Peyer's patch (tissue), 4 donors: ENCODE measurements at regions not wholly inside any gene's neighbourhood (a gene's known extent, or its start where the extent isn't known, plus 50 kb on each side); places are given as distances from the start of the nearest gene placed in this dataset.

Source experiments
- DNase-seq, 3 donors: peaks; one replicate each; pipeline ENCODE4 v3.0.0-alpha.2; 2017 to 2019
- H3K27ac ChIP-seq, 4 donors: fragments of 200-600 bp; sonication (generic); one replicate each; pipeline ENCODE4 v1.5.1; 2016 to 2019
- H3K27me3 ChIP-seq, 2 donors: fragments of 200-600 bp; sonication (generic); one replicate each; pipeline ENCODE4 v1.5.1; 2019
- H3K36me3 ChIP-seq, 3 donors: fragments of 200-600 bp; sonication (generic); one replicate each; pipeline ENCODE4 v1.5.1; 2016 to 2019
- H3K4me1 ChIP-seq, 4 donors: fragments of 200-600 bp; sonication (generic); one replicate each; pipeline ENCODE4 v1.5.1; 2016 to 2019
- H3K4me3 ChIP-seq, 4 donors: fragments of 200-600 bp; sonication (generic); 1 replicate in 3 of 4; 2 replicates in 1 of 4; pipeline ENCODE4 v1.5.1; 2016 to 2019; ENCODE audit warnings: mild to moderate bottlenecking in 1 of 4
- H3K9me3 ChIP-seq, 4 donors: fragments of 200-600 bp; sonication (generic); one replicate each; pipeline ENCODE4 v1.5.1; 2016 to 2019; ENCODE audit warnings: mild to moderate bottlenecking in 1 of 4
- CTCF ChIP-seq, 6 experiments: fragments of 450-650 bp in 4 of 6; fragments of 200-600 bp in 2 of 6; sonication (generic) in 1 of 6; IDR thresholded peaks; one replicate each; pipeline ENCODE4 v1.5.1; 2017 to 2019; ENCODE audit warnings: antibody characterized with exemption in 6 of 6, mild to moderate bottlenecking in 3 of 6, moderate library complexity in 1 of 6
- POLR2A ChIP-seq, 2 donors: fragments of 450-650 bp; IDR thresholded peaks; one replicate each; pipeline ENCODE4 v1.5.1; 2017; ENCODE audit warnings: antibody characterized with exemption in 2 of 2, mild to moderate bottlenecking in 2 of 2, moderate library complexity in 2 of 2

DNA sequence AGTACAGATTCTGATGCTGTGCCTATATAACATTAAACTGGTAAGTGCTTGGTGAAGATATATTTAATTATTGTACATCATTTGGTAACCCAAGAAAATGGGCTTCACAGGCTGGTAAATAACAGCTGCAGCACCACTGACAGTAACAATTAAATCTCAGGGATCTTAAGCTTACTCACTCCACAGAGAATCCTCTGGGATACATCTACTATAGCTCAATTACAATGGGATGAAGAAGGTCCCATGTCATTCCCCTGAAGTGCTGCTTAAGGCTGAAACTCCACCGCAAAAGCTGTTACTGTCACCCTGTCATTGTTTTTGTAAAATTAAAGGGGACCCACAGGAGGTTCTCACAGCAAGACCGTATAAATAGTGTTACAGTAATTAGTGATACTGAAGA is 153.0 kb downstream of the IMPG2 start:
- Histone ChIP-seq H3K4me1 (no peaks in the 10 kb centered on the region), H3K9me3 (no peaks in the 10 kb centered on the region), H3K4me3 (no peak overlapping the region), H3K27ac (no peak overlapping the region), H3K36me3 (no peaks in the 10 kb centered on the region), H3K27me3 (no peaks in the 10 kb centered on the region)
- DNase-seq: no peak
- no peak for TF ChIP-seq POLR2A (IDR thresholded peaks at IDR 0.05)
- no peak for TF ChIP-seq CTCF (IDR thresholded peaks at IDR 0.05)

DNA sequence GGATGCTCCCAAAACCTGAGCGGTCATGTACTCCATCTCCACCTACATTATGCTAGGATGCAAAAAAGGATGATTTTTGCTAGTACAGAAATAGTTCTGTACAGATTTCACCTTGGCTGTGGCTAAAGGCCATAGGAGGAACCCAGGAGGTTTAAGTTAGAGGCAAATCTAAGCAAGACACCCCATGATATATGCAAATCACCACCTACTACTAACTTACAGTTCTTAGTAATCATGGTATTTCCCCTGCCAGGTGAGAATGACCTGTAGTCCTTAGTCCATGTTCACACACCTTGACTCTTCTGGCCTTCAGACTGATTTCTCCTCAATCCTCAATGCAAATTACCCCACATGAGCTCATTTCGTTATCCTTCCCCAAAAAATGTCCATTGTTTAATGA is 154.2 kb downstream of the IMPG2 start:
- H3K4me1 ChIP-seq: no peaks in the 10 kb centered on the region
- H3K9me3 ChIP-seq: no peaks in the 10 kb centered on the region
- H3K36me3 ChIP-seq: no peaks in the 10 kb centered on the region
- H3K27ac ChIP-seq: no peak overlapping the region
- no peaks in the 10 kb centered on the region for H3K27me3 ChIP-seq
- TF ChIP-seq CTCF (IDR thresholded peaks at IDR 0.05) (no peak), POLR2A (IDR thresholded peaks at IDR 0.05) (no peak)
- DNase-seq: no peak
- H3K4me3 ChIP-seq: no peak overlapping the region

DNA sequence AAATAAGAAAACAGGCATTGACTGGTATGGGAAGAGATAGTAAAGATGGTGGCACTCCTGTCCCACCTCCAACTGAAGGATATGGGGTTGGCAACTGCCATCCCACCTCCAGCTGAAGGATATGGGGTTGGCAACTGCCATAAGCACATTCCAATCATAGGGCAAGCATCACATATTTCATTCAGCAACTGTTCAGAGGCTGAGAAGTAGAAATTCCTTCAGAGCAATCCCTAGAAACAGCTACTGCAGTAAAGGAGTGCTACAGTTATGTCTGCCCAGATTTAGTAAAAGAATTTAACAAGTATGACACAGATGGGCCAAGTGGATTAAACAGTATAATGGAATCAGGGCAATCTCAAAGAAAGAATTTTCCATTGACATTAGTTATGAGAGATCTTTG is 156.8 kb downstream of the IMPG2 start:
- Histone ChIP-seq H3K36me3 (no peaks in the 10 kb centered on the region), H3K9me3 (no peaks in the 10 kb centered on the region), H3K27me3 (no peaks in the 10 kb centered on the region), H3K4me1 (no peaks in the 10 kb centered on the region), H3K4me3 (no peak overlapping the region), H3K27ac (no peak overlapping the region)
- no peak for DNase-seq
- no peak for TF ChIP-seq CTCF (IDR thresholded peaks at IDR 0.05)

DNA sequence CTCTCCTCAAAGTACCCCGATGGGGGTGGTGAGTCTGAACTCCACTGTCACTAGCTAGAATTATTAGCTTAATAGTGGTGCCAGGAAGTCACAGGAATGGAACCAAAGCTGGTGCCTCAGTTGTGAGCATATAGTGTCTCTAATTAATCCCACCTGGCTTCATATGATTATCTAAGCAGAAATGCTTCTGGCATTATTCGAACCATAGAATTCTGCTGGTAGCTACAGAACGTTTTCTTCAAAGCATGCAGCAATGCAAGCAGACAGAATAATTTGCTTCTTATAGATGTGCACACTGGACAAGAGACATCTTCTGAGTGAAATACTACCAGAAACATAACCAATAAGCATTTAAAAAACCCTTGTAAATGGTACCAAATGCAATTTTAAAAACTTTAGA is 160.9 kb downstream of the IMPG2 start:
- H3K36me3 ChIP-seq: no peaks in the 10 kb centered on the region
- DNase-seq: no peak
- no peak overlapping the region for H3K4me3 ChIP-seq
- no peak for TF ChIP-seq POLR2A (IDR thresholded peaks at IDR 0.05)
- TF ChIP-seq CTCF (IDR thresholded peaks at IDR 0.05): no peak
- no peak overlapping the region for H3K27ac ChIP-seq
- H3K9me3 ChIP-seq: no peaks in the 10 kb centered on the region
- H3K27me3 ChIP-seq: no peaks in the 10 kb centered on the region
- H3K4me1 ChIP-seq: no peaks in the 10 kb centered on the region

DNA sequence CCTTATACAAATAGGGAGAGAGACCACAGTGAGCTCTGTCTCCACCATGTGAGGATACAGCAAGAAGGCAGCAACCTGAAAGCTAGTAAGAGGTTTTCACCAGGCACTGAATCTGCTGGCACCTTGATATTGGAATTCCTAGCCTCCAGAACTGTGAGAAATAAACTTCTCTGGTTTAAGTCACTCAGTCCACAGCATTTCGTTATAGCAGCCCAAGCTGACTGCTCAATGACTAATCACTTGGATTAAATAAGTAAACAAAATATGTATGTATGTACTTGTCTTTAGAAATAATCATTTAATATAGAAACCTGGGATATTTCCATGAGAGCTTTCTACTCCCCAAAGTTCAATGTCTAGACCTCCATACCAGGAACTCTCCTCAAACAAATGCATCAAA is 162.0 kb downstream of the IMPG2 start:
- no peak for TF ChIP-seq CTCF (IDR thresholded peaks at IDR 0.05)
- no peak for TF ChIP-seq POLR2A (IDR thresholded peaks at IDR 0.05)
- Histone ChIP-seq H3K27ac (no peak overlapping the region), H3K36me3 (no peaks in the 10 kb centered on the region), H3K9me3 (no peaks in the 10 kb centered on the region), H3K4me3 (no peak overlapping the region), H3K4me1 (no peaks in the 10 kb centered on the region), H3K27me3 (no peaks in the 10 kb centered on the region)
- no peak for DNase-seq

DNA sequence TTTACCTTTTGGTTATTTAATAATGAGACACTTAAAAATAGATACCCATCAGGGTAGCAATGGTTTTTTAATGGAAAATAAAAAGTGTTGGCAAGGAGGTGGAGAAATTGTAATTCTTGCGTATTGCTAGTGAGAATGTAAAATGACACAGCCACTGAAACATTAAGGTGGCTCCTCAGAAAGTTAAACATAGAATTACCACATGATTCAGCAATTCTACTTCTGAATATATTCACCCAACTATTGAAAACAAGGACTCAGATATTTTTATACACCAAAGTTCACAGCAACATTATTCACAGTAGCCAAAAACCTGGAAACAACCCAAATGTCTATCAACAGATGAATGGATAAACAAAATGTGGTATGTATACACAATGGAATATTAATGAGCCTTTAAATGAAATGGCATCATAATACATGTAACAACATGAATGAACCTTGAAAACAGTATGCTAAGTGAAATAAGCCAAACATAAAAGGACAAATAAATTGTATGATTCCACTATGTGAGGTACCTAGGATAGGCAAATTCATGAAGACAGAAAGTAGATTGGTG is 163.5 kb downstream of the IMPG2 start:
- Histone ChIP-seq H3K4me1 (no peaks in the 10 kb centered on the region), H3K36me3 (no peaks in the 10 kb centered on the region), H3K27ac (no peak overlapping the region), H3K4me3 (no peak overlapping the region), H3K9me3 (no peaks in the 10 kb centered on the region), H3K27me3 (no peaks in the 10 kb centered on the region)
- TF ChIP-seq CTCF (IDR thresholded peaks at IDR 0.05) (no peak), POLR2A (IDR thresholded peaks at IDR 0.05) (no peak)
- no peak for DNase-seq
